ENCODE measurements at regions not wholly inside any gene's neighbourhood (a gene's known extent, or its start where the extent isn't known, plus 50 kb on each side); places are given as distances from the start of the nearest gene placed in this dataset.
"Not testable (repeated sequence)": the region's sequence is repeated elsewhere in the genome, so short reads cannot be mapped to it uniquely, and the experiment has no call there.

GRCh38 chr2:120543899-120544298 is 191.8 kb upstream of the GLI2 start:
- ATAC-seq: peak; percentile 28

GRCh38 chr2:120544522-120544921 is 191.1 kb upstream of the GLI2 start:
- ATAC-seq: no peak
- TF ChIP-seq, protein P1, sequence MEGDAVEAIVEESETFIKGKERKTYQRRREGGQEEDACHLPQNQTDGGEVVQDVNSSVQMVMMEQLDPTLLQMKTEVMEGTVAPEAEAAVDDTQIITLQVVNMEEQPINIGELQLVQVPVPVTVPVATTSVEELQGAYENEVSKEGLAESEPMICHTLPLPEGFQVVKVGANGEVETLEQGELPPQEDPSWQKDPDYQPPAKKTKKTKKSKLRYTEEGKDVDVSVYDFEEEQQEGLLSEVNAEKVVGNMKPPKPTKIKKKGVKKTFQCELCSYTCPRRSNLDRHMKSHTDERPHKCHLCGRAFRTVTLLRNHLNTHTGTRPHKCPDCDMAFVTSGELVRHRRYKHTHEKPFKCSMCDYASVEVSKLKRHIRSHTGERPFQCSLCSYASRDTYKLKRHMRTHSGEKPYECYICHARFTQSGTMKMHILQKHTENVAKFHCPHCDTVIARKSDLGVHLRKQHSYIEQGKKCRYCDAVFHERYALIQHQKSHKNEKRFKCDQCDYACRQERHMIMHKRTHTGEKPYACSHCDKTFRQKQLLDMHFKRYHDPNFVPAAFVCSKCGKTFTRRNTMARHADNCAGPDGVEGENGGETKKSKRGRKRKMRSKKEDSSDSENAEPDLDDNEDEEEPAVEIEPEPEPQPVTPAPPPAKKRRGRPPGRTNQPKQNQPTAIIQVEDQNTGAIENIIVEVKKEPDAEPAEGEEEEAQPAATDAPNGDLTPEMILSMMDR (IDR thresholded peaks at IDR 0.05): no peak
- no peak for TF ChIP-seq EP300 (IDR thresholded peaks at IDR 0.05)
- TF ChIP-seq POLR2A (IDR thresholded peaks at IDR 0.05): no peak
- TF ChIP-seq POLR2AphosphoS5 (IDR thresholded peaks at IDR 0.05): no peak
- Histone ChIP-seq H3K36me3 (no peaks in the 10 kb centered on the region), H3K27ac (peak overlapping the region in 3 of 4 donors; percentile 21 to 70 (median 31)), H3K9me3 (no peaks in the 10 kb centered on the region), H3K4me3 (no peak overlapping the region), H3K27me3 (peaks cover 4% of the 10 kb centered on the region), H3K4me1 (peaks cover 0 to 32% (median 14%) of the 10 kb centered on the region in 3 donors)
- 69 to 83% methylated on average over 4 of the region's 9 CpGs for WGBS, 2 donors (ENCODE audit: low coverage in 1 of 2)

More at GRCh38 chr2:120543899-120544298, 191.8 kb upstream of the GLI2 start:
- Histone ChIP-seq H3K27me3 (peaks cover 4% of the 10 kb centered on the region), H3K36me3 (no peaks in the 10 kb centered on the region), H3K27ac (peak overlapping the region in 3 of 4 donors; percentile 21 to 70 (median 31)), H3K4me1 (peaks cover 0 to 33% (median 14%) of the 10 kb centered on the region in 3 donors), H3K9me3 (no peaks in the 10 kb centered on the region), H3K4me3 (no peak overlapping the region)
- 56 to 65% methylated on average over 5 to 9 of the region's 16 CpGs for WGBS, 2 donors (ENCODE audit: low coverage in 1 of 2)
- TF ChIP-seq POLR2AphosphoS5 (IDR thresholded peaks at IDR 0.05) (peak; percentile 40), POLR2A (IDR thresholded peaks at IDR 0.05) (no peak)

DNA sequence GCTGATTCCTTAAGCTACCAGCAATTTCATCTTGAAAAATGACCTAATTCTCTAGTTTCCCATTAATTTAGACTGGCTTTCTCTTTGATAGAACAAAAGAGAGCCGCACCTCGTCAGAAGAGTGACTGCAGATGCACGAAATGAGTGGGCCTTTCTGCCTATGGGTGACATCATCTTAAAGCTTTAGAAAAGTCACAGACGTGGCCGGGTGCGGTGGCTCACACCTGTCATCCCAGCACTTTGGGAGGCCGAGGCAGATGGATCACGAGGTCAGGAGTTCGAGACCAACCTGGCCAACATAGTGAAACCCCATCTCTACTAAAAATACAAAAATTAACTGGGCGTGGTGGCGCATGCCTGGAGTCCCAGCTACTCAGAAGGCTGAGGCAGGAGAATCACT is 190.7 kb upstream of the GLI2 start:
- not testable (repeated sequence) for H3K27me3 ChIP-seq, H3K36me3 ChIP-seq, H3K4me3 ChIP-seq, H3K27ac ChIP-seq, ATAC-seq, H3K9me3 ChIP-seq
- H3K4me1 ChIP-seq: peaks cover 0 to 29% (median 9%) of the 10 kb centered on the region in 3 donors
- 91 to 93% methylated on average over 5 to 6 of the region's 11 CpGs for WGBS, 2 donors (ENCODE audit: low coverage in 1 of 2)

- Histone ChIP-seq H3K4me3 (no peak overlapping the region), H3K27ac (no peak overlapping the region), H3K36me3 (no peaks in the 10 kb centered on the region), H3K4me1 (peaks cover 0 to 28% (median 5%) of the 10 kb centered on the region in 3 donors), H3K9me3 (no peaks in the 10 kb centered on the region), H3K27me3 (no peaks in the 10 kb centered on the region)
- 60 to 67% methylated on average over 8 of the region's 8 CpGs for WGBS, 2 donors (ENCODE audit: low coverage in 1 of 2)
- TF ChIP-seq, protein P1 (IDR thresholded peaks at IDR 0.05): no peak
- TF ChIP-seq POLR2AphosphoS5 (IDR thresholded peaks at IDR 0.05): no peak
- TF ChIP-seq POLR2A (IDR thresholded peaks at IDR 0.05): no peak
- no peak for TF ChIP-seq EP300 (IDR thresholded peaks at IDR 0.05)
- ATAC-seq: no peak
Observed at GRCh38 chr2:120545521-120546047, 190.1 kb upstream of the GLI2 start.

DNA sequence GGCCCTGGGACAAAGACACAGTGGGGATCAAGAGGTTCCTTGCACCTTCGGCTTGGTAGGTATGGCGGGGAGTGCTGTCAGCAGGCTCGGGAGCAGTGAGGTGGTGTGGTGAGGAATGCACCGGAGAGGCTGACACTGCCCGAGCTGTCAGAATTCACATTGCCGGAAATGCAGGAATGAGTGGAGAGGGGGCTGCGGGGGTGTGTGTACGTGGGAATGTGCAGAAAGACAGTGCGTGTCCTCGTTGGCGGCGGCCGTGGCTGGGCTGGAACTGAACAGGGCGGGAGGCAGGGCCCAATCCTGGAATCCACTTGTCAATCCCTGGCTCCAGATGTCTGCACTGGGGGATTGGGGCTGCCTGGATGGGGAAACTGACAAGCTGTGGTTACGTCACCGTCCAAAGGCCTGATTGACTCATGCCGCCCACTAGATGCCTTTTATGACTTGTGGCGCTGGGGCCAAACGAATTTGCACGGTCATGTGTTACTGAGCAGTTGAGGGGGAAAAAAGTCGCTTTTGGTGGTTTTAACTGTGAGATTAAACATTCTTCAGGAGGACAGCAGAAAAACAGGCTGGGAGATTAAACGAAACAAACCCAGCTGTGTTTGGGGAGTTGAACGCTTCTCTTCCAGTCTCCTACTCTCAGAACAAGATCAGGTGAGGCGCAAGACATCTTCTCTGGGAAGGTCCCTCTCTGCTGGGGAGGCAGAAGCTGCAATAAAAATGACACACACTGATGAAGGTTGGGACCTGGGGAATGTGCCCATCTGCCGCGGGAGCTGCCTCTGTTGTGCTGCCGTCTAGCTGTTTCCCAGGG is 189.4 kb upstream of the GLI2 start:
- Histone ChIP-seq H3K27ac (no peak overlapping the region), H3K27me3 (no peaks in the 10 kb centered on the region), H3K9me3 (no peaks in the 10 kb centered on the region), H3K4me3 (no peak overlapping the region), H3K4me1 (peaks cover 0 to 27% (median 2%) of the 10 kb centered on the region in 3 donors), H3K36me3 (no peaks in the 10 kb centered on the region)
- TF ChIP-seq, protein P1 (IDR thresholded peaks at IDR 0.05): no peak
- TF ChIP-seq POLR2A (IDR thresholded peaks at IDR 0.05) (no peak), POLR2AphosphoS5 (IDR thresholded peaks at IDR 0.05) (peak; percentile 14), EP300 (IDR thresholded peaks at IDR 0.05) (no peak)
- ATAC-seq: peak; percentile 74
- 48 to 50% methylated on average over 12 of the region's 27 CpGs for WGBS, 2 donors (ENCODE audit: low coverage in 1 of 2)

All from gastroesophageal sphincter (tissue), 4 donors.